Activated CD4-positive, alpha-beta T cell treated with anti-CD3 and anti-CD28 coated beads, Interleukin-10, Interleukin-2, amounts not matched to agents 100 ng/mL and 50 ng/mL, durations not matched to agents 16 hours and 8 hours (primary cell): ENCODE measurements at regions not wholly inside any gene's neighbourhood (a gene's known extent, or its start where the extent isn't known, plus 50 kb on each side); places are given as distances from the start of the nearest gene placed in this dataset.
A peak's percentile ranks its signal among the peaks of the same experiment; 100 is the strongest.

Source experiments
- DNase-seq: peaks from one replicate; pipeline ENCODE4 v3.0.0-alpha.2; 2020

DNA sequence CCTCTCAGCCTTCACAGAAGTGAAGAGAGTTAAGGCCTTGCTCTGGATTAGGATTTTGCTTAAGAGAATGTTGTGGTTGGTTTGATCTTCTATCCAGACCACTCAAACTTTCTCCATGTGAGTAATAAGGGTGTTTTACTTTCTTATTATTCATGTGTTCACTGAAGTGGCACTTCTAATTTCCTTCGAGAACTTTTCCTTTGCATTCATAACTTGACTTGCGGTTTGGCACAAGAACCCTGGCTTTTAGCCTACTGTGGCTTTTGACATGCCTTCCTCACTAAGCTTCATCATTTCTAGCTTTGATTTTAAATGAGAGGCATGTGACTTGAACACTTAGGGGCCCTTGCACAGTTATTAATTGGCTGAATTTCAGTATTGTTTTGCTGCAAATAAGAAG is 166.1 kb upstream of the OPRM1 start:
- DNase-seq: peak; percentile 47

DNA sequence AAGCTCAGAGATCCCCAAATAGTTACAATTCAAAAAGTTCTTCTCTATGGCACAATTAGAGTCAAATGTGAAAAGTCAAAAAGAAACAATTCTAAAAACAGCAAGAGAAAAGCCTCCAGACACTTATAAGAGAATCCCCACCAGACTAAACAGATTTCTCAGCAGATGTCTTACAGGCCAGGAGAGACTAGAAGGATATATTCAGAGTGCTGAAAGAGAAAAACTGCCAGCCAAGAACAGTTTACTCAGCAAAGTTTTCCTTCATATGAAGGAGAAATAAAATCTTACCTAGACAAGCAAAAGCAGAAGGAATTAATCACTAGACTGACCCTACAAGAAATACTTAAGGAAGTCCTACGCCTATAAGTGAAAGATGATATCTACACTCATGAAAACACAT is 176.1 kb upstream of the OPRM1 start:
- no peak for DNase-seq

DNA sequence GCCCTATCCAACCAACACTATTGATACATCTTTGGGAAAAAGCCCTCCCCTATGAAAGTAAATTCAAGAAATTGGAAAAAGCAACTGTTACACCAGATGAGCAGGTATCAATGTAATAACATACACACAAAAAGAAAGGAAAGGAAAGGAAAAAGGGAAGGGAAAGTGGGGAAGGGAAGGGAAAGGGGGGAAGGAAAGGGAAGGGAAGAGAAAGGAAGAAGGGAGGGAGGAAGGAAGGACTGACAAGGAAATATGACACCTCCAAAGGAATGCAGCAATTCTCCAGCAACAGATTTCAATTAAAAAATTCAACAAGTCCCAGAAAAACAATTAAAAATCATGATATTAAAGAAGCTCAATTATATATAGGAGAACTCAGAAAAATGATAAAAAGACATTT is 176.9 kb upstream of the OPRM1 start:
- no peak for DNase-seq

- no peak for DNase-seq
Measured at GRCh38 chr6:153858529-153858928, 180.5 kb upstream of the OPRM1 start.

- no peak for DNase-seq
Measured at GRCh38 chr6:153856929-153857376, 182.1 kb upstream of the OPRM1 start.

DNA sequence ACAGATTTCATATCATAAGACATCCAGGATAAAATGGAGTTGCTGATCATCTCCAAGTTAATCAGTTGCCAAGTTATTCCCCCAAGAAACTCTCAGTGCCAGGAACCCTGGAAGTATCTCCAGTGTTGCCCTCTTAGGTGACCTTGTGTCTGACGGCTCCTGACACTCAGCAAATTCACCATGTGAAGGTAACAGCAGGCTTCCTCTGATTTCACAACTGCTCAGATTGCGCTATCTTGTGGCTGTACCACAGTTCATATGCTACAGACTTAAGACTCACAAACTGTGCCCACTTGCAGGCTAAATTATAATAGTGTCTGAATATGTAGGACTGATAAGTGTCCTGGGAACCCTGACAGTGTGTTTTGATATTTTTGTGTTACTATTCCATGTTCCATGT is 186.6 kb upstream of the OPRM1 start:
- DNase-seq: no peak

GRCh38 chr6:153852034-153852433 is 187.0 kb upstream of the OPRM1 start:
- DNase-seq: no peak

GRCh38 chr6:153849072-153849779 is 189.8 kb upstream of the OPRM1 start:
- no peak for DNase-seq

GRCh38 chr6:153843420-153843819 is 195.6 kb upstream of the OPRM1 start:
- DNase-seq: no peak

- no peak for DNase-seq
Measured at GRCh38 chr6:153842491-153842890, 196.5 kb upstream of the OPRM1 start.

DNA sequence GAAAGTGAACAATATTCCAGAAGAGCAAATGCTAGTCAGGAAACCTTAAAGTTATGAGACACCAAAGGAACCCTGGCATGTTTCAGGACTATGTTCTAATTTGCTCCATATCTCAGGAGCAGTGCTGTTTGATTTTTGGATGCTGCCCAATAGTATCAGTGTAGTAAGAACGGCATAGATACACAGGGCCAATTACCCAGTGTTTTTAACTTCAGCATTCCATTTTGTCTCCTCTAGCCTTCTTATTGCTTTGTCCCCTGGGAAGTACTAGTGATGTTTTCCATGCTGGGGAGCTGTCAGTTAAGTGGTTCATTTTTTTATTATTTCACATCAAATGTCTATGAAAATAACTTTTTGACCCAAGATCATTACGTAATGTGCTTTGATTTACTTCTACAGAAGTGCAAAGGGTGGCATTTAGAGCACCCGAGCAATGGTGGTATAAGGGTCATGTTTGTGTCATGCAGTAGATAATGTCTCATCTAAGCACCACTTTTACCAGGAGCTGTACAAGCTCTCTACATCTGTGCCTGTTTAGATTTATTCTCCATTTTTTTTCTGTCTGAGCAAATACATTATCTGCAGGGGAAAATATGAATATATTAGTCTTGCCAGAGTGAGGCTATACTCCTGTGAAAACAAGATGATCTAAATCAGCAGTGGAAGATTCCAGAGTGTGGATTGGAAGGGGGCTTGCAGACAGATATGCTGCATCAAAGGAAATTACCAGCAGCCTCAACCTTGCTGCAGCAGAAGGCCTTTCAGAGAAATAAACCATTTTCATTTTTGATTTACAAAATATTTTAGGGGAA is 198.8 kb upstream of the OPRM1 start:
- DNase-seq: no peak

DNA sequence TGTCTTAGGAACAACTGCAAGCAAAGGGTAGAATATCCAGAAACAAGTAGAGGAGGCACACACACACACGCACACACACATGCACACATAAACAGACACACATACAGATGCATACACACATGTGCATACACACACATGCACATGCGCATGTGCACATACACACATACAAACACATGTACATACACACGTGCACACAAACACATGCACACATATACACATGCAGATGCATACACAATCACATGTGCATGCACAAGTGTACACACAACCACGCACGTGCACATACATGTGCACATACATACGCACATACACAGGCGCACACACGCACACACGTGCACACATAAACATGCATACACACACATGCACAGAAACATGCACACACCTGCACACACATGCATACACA is 206.5 kb upstream of the OPRM1 start:
- DNase-seq: no peak

- no peak for DNase-seq
Measured at GRCh38 chr6:153831350-153832078, 207.5 kb upstream of the OPRM1 start.

- no peak for DNase-seq
Measured at GRCh38 chr6:153817173-153817572, 221.9 kb upstream of the OPRM1 start.

DNA sequence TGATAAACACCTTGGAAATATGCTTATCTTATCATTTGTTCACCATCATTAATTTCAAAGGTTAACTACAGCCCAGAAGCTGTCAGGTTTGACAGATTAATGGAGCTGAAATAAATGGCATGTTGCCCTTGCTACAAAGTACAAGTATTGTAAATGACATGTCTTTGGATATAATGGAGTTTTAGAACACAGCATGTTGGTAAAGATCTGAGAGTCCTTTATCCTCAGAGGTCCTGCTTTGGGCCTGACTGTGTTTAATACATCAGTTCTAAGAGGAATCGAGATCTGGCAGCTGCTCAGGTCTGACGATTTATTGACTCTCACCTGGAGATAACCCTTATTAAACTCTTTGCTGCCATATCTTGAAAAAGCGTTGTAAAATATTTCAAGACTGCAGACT is 222.7 kb upstream of the OPRM1 start:
- no peak for DNase-seq

GRCh38 chr6:153814136-153814535 is 224.9 kb upstream of the OPRM1 start:
- DNase-seq: no peak

DNA sequence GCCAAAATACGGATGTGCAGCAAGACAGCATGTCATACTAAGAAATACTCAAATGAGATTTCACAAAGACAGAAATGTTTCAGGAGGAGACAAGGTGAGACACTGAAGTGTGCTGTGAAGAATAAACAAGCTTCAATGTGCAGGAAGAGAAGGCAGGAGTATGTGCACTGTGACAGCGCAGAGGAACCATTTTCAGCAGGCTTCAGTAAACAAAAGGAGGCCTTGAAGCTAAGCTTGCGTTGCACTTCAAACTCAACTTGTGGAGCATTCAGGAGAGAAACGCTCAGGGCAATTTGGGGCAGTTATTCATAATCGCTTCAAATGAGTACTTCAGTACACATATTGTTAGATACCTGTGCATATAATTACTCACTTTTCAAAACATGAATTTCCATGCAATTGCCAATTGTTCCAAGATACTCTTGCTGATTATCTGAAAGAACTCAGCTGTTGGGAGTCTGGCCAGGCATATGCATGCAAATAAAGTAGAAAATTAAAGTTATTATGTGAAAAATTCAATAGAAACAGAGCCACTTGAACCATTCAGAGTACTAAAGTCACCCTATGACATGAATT is 234.2 kb upstream of the OPRM1 start:
- no peak for DNase-seq

DNA sequence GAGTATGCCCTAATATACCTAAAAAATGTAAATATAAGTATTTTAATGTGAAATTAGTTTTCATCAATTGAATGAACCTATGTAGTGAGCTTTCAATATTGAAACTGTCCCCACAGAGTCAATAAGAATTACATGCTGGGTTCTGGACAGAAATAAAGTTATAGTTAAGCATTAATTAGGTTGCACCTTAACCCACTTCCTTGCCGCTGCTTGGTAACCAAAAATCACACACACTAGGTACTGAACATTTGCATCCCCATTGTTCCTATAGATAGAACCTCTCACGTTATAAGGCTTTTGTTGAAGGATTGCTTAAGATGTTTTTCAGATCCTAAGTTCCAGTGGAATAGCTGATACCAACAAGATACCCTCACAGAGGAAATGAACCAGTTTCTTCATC is 237.1 kb upstream of the OPRM1 start:
- no peak for DNase-seq

GRCh38 chr6:153800580-153801188 is 238.4 kb upstream of the OPRM1 start:
- no peak for DNase-seq

- DNase-seq: no peak
Measured at GRCh38 chr6:153790876-153791473, 248.1 kb upstream of the OPRM1 start.

DNA sequence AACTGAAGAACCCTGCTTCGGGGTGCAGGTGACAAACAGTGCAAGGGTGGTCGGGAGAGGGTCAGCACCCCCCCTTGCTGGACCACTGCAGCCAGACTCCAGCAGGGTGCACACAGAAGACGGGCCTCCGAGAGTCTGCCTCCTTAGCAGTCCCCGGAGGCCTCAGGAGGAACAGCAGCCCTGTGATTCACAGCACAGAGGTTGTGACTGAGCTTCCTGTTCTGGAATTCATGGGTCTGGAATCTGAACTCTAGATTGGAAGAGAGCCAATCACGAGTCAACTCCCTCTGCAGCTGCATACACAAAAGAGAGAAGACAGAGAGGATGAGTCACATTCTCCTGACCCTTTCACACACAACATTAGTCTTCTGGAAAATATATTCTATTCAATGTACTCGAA is 249.0 kb upstream of the OPRM1 start:
- DNase-seq: no peak

- DNase-seq: no peak
Measured at GRCh38 chr6:153787341-153787606, 251.8 kb upstream of the OPRM1 start.

- DNase-seq: no peak
Measured at GRCh38 chr6:153781306-153781705, 257.7 kb upstream of the OPRM1 start.
